Keratinocyte (primary cell): ENCODE measurements at regions not wholly inside any gene's neighbourhood (a gene's known extent, or its start where the extent isn't known, plus 50 kb on each side); places are given as distances from the start of the nearest gene placed in this dataset.
"Not testable (repeated sequence)": the region's sequence is repeated elsewhere in the genome, so short reads cannot be mapped to it uniquely, and the experiment has no call there.

Experiments
- DNase-seq: peaks from one replicate; pipeline ENCODE4 v3.0.0-alpha.2; 2011; ENCODE audit warnings: low read depth, missing footprints, low spot score
- FAIRE-seq: peaks from 2 replicates; lab custom pipeline; 2011; peaks lifted over from hg19 to GRCh38; lab: Jason Lieb, UNC
- H2AFZ ChIP-seq: 2 replicates; pipeline ENCODE4 v1.6.0; 2012; ENCODE audit warnings: low read length, control low read depth, inconsistent platforms; ENCODE audit not compliant: control insufficient read depth
- H3K27ac ChIP-seq: 2 replicates; pipeline ENCODE4 v1.5.1; 2011; ENCODE audit warnings: low read length; ENCODE audit not compliant: control insufficient read depth, insufficient read depth
- H3K27me3 ChIP-seq: 3 replicates; pipeline ENCODE4 v1.6.0; 2011; ENCODE audit warnings: low read length; ENCODE audit not compliant: control insufficient read depth, insufficient read depth; ENCODE audit errors: extremely low read depth
- H3K36me3 ChIP-seq, 2 experiments: 2 replicates in 1 of 2; 3 replicates in 1 of 2; pipeline ENCODE4 v1.5.1; 2011; ENCODE audit warnings: low read length in 2 of 2, mild to moderate bottlenecking in 1 of 2; ENCODE audit not compliant: control insufficient read depth in 2 of 2, insufficient read depth in 2 of 2; ENCODE audit errors: extremely low read depth in 1 of 2
- H3K4me1 ChIP-seq: 3 replicates; pipeline ENCODE4 v1.5.1; 2011; ENCODE audit warnings: low read length; ENCODE audit not compliant: control insufficient read depth, insufficient read depth; ENCODE audit errors: extremely low read depth
- H3K4me2 ChIP-seq: 3 replicates; pipeline ENCODE4 v1.6.0; 2011; ENCODE audit warnings: low read depth, low read length; ENCODE audit not compliant: control insufficient read depth, insufficient read depth; ENCODE audit errors: extremely low read depth
- H3K4me3 ChIP-seq, 3 experiments: fragments of 200-600 bp in 1 of 3; sonication (generic) in 1 of 3; 2 replicates in 2 of 3; 3 replicates in 1 of 3; pipeline ENCODE4 v1.5.1; 2011 to 2016; ENCODE audit warnings: low read length in 3 of 3, mild to moderate bottlenecking in 3 of 3, control low read depth in 2 of 3, inconsistent platforms in 1 of 3, low read depth in 1 of 3, mixed read lengths in 1 of 3, mixed run types in 1 of 3, moderate library complexity in 1 of 3; ENCODE audit not compliant: control insufficient read depth in 2 of 3, insufficient read depth in 2 of 3; ENCODE audit errors: extremely low read depth in 1 of 3
- H3K79me2 ChIP-seq: 2 replicates; pipeline ENCODE4 v1.6.0; 2012; ENCODE audit warnings: low read length; ENCODE audit not compliant: control insufficient read depth, insufficient read depth
- H3K9ac ChIP-seq: 3 replicates; pipeline ENCODE4 v1.6.0; 2011; ENCODE audit warnings: low read length; ENCODE audit not compliant: control insufficient read depth, insufficient read depth; ENCODE audit errors: extremely low read depth
- H3K9me1 ChIP-seq: 3 replicates; pipeline ENCODE4 v1.6.0; 2011; ENCODE audit warnings: low read length; ENCODE audit not compliant: control insufficient read depth, insufficient read depth; ENCODE audit errors: extremely low read depth
- H3K9me3 ChIP-seq: 2 replicates; pipeline ENCODE4 v1.5.1; 2012; ENCODE audit warnings: low read depth, low read length; ENCODE audit not compliant: control insufficient read depth
- H4K20me1 ChIP-seq: 3 replicates; pipeline ENCODE4 v1.6.0; 2011; ENCODE audit warnings: low read length; ENCODE audit not compliant: control insufficient read depth, insufficient read depth; ENCODE audit errors: extremely low read depth
- EZH2 ChIP-seq: IDR thresholded peaks from one replicate; pipeline ENCODE4 v1.6.1; 2012; ENCODE audit warnings: inconsistent platforms, mild to moderate bottlenecking, low read length, moderate library complexity
- dilution Hi-C: fragments of 300-500 bp; cut with MboI; formaldehyde crosslinking; loops from one replicate; pipeline ENCODE4 v1.7.0; 2020; ENCODE audit warnings: low sequenced_read_pairs; ENCODE audit not compliant: extremely low pct_ligation_motif_present
- TF ChIP-seq, protein P1 (sequence below), 3 experiments: IDR thresholded peaks in 1 of 3; conservative IDR thresholded peaks in 1 of 3; optimal IDR thresholded peaks in 1 of 3; 2 replicates in 2 of 3; 3 replicates in 1 of 3; pipeline versions ENCODE3 to v1.5.1; 2011; ENCODE audit warnings: low read length in 3 of 3, mild to moderate bottlenecking in 3 of 3, moderate library complexity in 2 of 3, control low read depth in 1 of 3, inconsistent platforms in 1 of 3; ENCODE audit not compliant: insufficient read depth in 2 of 3; ENCODE audit errors: extremely low read depth in 1 of 3

DNA sequence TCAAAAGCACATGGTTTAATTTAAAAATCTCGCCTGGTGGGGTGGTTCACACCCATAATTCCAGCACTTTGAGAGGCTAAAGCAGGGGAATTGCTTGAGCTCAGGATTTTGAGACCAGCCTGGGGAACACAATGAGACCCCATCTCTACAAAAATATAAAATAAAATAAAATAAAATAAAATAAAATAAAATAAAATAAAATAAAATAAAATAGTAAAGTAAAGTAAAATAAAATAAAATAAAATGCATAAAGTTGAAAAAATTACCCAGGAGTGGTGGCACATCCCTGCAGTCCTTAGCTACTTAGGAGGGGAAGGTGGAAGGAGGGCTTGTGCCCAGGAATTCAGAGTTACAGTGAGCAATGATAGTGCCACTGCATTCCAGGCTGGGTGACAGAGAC lies 88.7 kb upstream of the MS4A8 start:
- H3K9me1 ChIP-seq: no peaks in the 10 kb centered on the region
- H3K27ac ChIP-seq: no peak overlapping the region
- no peak overlapping the region for H2AFZ ChIP-seq
- H4K20me1 ChIP-seq: no peaks in the 10 kb centered on the region
- no peaks in the 10 kb centered on the region for H3K4me1 ChIP-seq
- dilution Hi-C loops: no loop called here
- H3K9me3 ChIP-seq: no peaks in the 10 kb centered on the region
- no peaks in the 10 kb centered on the region for H3K79me2 ChIP-seq
- no peaks in the 10 kb centered on the region for H3K27me3 ChIP-seq
- no peak overlapping the region for H3K9ac ChIP-seq
- no peaks in the 10 kb centered on the region for H3K36me3 ChIP-seq
- H3K4me3 ChIP-seq: no peak overlapping the region
- no peak overlapping the region for H3K4me2 ChIP-seq
- TF ChIP-seq, protein P1, sequence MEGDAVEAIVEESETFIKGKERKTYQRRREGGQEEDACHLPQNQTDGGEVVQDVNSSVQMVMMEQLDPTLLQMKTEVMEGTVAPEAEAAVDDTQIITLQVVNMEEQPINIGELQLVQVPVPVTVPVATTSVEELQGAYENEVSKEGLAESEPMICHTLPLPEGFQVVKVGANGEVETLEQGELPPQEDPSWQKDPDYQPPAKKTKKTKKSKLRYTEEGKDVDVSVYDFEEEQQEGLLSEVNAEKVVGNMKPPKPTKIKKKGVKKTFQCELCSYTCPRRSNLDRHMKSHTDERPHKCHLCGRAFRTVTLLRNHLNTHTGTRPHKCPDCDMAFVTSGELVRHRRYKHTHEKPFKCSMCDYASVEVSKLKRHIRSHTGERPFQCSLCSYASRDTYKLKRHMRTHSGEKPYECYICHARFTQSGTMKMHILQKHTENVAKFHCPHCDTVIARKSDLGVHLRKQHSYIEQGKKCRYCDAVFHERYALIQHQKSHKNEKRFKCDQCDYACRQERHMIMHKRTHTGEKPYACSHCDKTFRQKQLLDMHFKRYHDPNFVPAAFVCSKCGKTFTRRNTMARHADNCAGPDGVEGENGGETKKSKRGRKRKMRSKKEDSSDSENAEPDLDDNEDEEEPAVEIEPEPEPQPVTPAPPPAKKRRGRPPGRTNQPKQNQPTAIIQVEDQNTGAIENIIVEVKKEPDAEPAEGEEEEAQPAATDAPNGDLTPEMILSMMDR (optimal IDR thresholded peaks at IDR 0.05 in 1 of 3, IDR thresholded peaks at IDR 0.05 in 1 of 3, conservative IDR thresholded peaks at IDR 0.05 in 1 of 3; ENCODE audit: extremely low read depth in 1 of 3, insufficient read depth in 2 of 3, low read length in 3 of 3): no peak
- no peak for TF ChIP-seq EZH2
- DNase-seq (no peak), FAIRE-seq (no peak)

DNA sequence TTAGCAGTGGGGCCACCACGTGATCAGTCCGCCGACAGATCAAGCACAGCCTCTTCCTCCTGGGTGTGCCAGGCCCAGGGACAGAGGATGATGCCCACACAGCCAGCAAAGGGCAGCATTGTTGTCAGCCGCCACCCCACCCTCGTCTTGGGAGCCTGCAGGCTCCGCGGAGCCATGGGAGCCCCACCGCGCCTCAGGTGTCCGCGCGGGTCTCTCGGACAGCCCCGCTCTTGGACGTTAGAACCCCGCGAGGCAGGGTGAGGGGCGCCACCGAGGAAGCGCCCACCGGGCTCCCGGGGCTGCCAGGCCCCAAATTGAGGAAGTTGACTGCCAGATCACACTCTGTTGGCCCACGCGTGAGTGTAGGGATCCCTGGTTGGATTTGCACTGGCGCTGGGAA lies 83.9 kb upstream of the MS4A8 start:
- Histone ChIP-seq H3K9me1 (no peaks in the 10 kb centered on the region), H3K9me3 (no peaks in the 10 kb centered on the region), H4K20me1 (no peaks in the 10 kb centered on the region), H3K4me3 (no peak overlapping the region), H3K9ac (no peak overlapping the region), H3K27ac (no peak overlapping the region), H3K4me1 (no peaks in the 10 kb centered on the region), H3K27me3 (no peaks in the 10 kb centered on the region), H2AFZ (no peak overlapping the region), H3K4me2 (no peak overlapping the region), H3K36me3 (no peaks in the 10 kb centered on the region), H3K79me2 (no peaks in the 10 kb centered on the region)
- DNase-seq (no peak), FAIRE-seq (no peak)
- dilution Hi-C loops: no loop called here
- no peak for TF ChIP-seq EZH2
- TF ChIP-seq, protein P1 (optimal IDR thresholded peaks at IDR 0.05 in 1 of 3, IDR thresholded peaks at IDR 0.05 in 1 of 3, conservative IDR thresholded peaks at IDR 0.05 in 1 of 3; ENCODE audit: extremely low read depth in 1 of 3, insufficient read depth in 2 of 3, low read length in 3 of 3): no peak

DNA sequence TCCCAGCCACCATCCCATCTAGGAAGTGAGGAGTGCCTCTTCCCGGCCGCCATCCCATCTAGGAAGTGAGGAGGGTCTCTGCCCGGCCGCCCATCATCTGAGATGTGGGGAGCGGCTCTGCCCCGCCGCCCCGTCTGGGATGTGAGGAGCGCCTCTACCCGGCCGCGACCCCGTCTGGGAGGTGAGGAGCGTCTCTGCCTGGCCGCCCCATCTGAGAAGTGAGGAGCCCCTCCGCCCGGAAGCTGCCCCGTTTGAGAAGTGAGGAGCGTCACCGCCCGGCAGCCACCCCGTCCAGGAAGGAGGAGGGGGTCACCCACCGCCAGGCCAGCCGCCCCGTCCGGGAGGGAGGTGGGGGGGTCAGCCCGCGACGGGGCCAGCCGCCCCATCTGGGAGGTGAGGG lies 77.5 kb upstream of the MS4A8 start:
- H3K4me1 ChIP-seq, H3K36me3 ChIP-seq, dilution Hi-C loops, H3K4me2 ChIP-seq, H3K9me1 ChIP-seq, H3K4me3 ChIP-seq, H3K9ac ChIP-seq, H3K27me3 ChIP-seq, H3K79me2 ChIP-seq, H4K20me1 ChIP-seq, H3K27ac ChIP-seq, FAIRE-seq, H2AFZ ChIP-seq, H3K9me3 ChIP-seq, DNase-seq: not testable (repeated sequence)

DNA sequence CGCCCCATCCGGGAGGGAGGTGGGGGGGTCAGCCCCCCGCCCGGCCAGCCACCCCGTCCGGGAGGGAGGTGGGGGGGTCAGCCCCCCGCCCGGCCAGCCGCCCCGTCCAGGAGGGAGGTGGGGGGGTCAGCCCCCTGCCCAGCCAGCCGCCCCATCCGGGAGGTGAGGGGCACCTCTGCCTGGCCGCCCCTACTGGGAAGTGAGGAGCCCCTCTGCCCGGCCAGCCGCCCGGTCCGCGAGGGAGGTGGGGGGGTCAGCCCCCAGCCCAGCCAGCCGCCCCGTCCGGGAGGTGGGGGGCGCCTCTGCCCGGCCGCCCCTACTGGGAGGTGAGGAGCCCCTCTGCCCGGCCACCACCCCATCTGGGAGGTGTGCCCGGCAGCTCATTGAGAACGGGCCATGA lies 76.6 kb upstream of the MS4A8 start:
- H3K9me1 ChIP-seq, H4K20me1 ChIP-seq, H3K27me3 ChIP-seq, H3K4me3 ChIP-seq, H3K9ac ChIP-seq, H3K9me3 ChIP-seq, H3K4me1 ChIP-seq, FAIRE-seq, H3K4me2 ChIP-seq, H3K27ac ChIP-seq, H3K36me3 ChIP-seq, H2AFZ ChIP-seq, H3K79me2 ChIP-seq, dilution Hi-C loops, DNase-seq: not testable (repeated sequence)
